Fibroblast of skin of left quadriceps (primary cell): ENCODE measurements at regions not wholly inside any gene's neighbourhood (a gene's known extent, or its start where the extent isn't known, plus 50 kb on each side); places are given as distances from the start of the nearest gene placed in this dataset.
"Not testable (repeated sequence)": the region's sequence is repeated elsewhere in the genome, so short reads cannot be mapped to it uniquely, and the experiment has no call there.

Experiments
- DNase-seq, 2 experiments: peaks; one replicate each; pipeline ENCODE4 v3.0.0-alpha.2; 2013; ENCODE audit warnings: low read depth in 2 of 2

DNA sequence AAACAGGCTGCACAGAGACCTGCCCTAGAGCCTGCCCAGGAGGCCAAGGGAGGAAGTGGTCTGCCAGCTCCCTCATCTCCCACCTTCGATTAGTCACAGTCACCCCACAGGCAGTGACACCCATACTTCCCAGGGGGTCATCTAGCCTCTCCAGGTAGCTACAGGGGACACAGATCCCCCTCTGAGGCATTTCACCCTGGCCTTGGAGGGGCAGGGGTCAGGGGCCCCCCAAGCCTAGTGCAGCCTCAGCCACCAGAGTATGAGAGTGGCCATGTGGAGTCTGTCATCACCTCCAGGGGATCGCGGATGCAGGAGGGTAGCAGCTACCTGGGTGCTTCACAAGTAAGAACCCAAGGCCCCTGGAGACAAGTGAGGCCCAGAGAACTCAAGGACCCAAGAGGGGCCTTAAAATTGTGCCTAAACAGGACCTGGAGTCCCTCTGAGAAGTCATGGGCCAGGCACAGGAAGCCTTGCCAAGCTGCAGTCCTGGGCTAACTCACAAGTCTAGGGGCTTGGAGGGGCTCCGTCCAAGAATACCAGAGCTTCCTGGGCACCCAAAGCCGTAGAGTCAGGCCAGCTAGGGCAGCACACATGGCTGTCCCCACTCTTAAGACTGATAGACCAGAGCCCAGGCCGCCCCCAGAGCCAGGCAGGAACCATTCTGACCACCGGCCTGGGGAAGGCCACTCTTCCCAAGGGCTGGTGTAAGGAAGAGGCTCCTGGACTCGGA is 354.3 kb upstream of the ID2 start:
- no peak for DNase-seq

- DNase-seq: no peak
Observed at GRCh38 chr2:8328217-8328616, 353.6 kb upstream of the ID2 start.

DNA sequence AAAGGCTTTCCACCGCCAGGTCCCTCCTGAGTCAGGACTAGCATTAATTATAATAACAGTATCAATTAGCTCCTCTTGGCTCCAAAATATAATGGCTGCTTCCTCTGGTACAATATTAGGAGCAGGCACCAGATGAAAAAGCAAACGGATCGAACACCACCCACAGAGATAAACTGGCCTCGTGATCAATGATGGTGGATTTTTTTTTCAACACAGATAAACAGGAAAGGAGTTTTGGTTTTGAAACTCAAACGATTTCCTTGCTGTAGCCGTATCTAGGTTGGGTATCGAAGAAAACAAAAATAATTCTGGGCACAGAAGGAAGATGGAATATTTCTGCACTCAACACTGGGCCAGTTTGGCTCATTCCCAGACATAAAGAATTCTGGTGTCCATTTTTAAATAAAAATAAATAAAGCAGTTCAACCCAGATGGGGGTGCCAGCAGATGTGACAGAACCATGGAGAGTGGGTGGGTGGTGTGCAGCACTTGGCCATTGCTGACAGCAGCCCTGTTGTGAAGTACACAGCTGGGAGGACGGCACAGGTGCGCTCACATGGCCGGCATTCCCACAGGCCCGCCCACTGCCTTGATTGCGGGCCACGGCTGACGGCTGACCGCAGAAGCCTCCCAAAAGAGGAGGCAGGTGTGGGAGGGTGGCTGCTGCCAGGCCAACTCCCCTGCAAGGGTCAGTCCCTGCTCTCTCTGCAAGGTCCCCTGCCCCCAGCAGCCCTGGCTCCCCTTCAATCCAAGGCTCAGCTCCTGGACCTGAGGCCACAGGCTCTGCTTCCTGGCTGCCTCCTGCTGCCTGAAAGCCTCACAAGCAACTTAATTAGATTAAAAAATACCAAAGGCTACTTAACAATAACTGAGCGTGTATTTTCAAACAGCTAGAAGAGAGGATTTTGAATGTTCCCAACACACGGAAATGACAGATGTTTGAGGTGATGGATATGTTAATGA is 351.9 kb upstream of the ID2 start:
- DNase-seq: no peak

- no peak for DNase-seq
Observed at GRCh38 chr2:8331068-8331467, 350.8 kb upstream of the ID2 start.

DNA sequence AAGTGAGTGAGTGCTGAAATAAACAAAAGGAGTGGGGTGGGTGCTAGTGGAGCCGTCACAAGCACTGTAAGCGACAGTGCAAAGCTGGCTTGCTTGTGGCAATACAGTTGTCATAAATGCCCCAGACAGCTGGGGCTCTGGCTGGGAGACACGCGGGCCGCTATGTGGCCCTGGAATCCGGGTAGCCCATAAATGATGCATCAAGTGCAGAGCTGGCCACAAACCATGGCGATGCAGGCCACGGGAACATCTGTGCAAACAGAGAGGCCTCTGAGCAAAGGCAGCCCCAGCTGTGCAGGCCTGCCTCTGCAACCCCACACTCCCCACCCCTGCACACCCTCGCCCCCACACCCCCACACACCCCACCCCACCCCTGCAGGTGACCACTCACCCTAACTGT is 349.2 kb upstream of the ID2 start:
- DNase-seq: no peak

- DNase-seq: no peak
Observed at GRCh38 chr2:8333177-8333831, 348.6 kb upstream of the ID2 start.

DNA sequence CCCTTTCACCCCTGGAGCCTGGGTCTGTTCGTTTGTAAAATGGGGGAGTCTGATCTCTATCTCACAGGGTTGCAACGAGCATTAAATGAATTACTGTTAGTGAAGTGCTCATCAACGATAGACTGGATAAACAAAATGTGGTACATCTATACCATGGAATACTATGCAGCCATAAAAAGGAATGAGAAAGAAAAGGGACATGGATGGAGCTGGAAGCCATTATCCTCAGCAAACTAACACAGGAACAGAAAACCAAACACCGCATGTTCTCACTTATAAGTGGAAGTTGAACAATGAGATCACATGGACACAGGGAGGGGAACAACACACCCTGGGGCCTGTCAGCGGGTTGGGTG is 348.0 kb upstream of the ID2 start:
- not testable (repeated sequence) for DNase-seq

DNA sequence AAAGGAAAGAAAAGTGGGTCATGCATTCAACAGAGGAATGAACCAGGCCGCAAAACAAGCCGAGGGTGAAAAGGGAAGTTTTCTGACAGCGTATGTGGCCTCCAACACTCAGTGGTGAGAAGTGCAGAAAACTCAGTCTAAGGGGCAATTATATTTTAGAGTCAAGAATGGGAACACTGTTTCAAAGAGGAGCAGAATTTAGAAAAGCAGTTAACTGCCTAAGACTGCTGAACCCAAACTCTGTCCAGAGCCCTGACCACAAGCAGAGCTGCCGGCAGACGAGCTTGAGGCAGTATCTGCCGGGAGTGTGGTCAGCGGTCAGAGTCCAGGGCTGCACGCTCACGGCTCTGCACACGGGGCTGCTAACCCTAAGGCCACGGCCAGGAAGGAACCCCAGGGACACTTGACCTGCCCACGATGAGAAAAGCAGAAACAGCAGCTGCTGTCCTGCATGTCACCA is 347.0 kb upstream of the ID2 start:
- DNase-seq: no peak

DNA sequence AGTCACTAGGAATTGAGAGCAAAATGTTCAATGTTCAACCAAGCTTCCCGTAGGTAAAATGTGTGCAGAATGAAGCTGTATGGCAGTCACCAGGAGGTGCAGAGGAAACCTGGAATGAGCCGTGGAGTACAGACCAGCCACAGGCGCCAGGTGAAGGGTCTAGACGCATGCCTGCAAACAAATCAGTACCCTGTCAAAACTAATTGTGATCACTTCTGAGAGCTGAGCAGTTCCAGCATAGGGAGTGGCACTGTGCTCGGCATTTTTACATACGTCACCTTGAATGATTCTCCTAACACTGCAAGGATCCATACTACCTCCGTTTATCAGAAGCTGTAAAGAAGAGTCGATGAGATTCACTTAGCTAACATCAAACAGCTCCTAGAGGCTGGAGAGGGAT is 346.1 kb upstream of the ID2 start:
- no peak for DNase-seq

GRCh38 chr2:8337321-8337720 is 344.5 kb upstream of the ID2 start:
- DNase-seq: no peak

GRCh38 chr2:8342407-8342806 is 339.4 kb upstream of the ID2 start:
- DNase-seq: no peak

DNA sequence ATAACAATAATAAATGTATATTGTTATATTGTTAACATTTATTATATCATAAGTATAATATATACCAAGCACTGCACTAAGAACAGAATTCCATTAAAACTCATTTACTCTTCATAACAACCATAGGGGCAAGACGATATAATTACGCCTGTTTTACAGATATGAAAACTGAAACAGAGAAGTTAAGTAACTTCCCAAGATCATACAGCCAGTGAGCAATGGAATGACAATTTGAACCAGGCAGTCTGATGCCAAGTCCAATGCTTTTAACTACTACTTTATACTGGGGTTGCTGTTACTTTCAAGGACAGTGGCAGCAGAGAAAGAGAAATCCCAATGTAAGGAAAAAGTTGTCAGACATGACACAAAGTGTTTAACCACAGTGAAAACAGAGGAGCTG is 338.8 kb upstream of the ID2 start:
- DNase-seq: no peak

GRCh38 chr2:8344144-8345097 is 337.4 kb upstream of the ID2 start:
- peak in 1 of 2 experiments; percentile 20 for DNase-seq

DNA sequence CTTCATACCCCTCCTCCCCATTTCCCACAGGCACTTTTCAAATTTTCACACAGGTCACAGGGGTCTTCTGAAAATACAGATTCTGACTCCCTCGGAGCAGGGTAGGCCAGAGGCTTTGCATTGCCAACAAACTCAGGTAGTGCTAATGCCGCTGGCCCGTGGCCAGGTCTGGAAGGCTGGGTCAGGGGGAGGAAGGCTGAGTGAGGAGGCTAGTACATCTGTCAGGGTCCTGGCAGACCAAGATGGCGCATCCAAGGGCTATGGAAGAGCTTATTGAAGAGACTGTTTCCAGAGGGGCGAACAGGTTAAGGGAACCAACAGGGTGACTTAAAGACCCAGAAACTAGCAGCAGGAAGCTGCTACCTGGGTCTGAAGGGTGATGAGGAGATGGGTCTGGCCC is 336.7 kb upstream of the ID2 start:
- DNase-seq: no peak

DNA sequence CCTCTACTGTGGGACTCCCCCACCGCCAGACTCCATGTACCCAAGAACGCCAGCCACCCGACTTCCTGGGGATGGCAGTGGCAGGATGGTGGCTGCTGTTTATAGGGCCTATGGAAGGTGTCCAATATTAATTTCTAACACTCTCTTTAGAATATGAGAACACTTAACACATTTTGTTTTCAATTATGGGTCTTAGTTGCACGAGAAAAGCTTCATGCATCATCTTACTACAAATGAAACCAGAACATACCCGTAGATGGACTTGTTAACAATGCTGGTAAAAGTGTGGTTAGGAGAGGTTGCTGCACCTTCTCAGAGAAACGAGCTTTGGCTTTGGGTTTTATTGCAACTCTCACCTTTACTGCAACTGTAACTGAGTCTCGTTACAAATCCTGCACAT is 335.6 kb upstream of the ID2 start:
- DNase-seq: no peak

DNA sequence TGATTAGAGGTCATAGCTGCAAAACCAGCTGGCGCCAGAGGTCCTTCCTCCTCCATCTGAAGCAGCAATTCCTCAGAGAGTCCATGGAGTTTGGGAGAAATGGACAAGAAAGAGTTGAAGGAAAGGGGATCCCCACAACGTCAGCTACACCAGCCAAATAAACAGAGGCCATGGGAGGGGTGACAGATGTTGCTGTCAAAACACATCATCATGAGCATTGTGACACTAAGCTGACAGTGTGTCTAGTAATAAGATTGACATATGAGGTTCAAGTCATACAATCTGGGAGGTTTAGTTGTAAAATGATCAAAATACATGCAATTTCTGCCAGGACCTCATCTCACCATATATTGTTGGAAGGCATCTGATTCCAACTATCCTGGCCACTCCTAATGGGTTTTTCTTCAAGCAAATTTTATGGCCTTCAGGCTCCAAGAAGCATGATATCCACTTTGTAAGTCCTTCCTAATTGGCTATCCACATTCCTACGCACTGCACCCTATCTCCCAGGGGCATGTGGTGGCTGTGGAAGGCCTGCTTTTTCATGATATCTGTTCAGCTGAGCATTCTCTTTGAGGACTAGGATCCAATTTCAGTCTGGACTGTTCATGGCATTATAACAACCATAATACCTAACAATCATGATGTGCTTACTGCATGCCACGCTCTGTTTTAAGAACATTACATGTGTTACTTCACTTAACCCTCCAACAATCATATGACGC is 335.0 kb upstream of the ID2 start:
- DNase-seq: no peak

DNA sequence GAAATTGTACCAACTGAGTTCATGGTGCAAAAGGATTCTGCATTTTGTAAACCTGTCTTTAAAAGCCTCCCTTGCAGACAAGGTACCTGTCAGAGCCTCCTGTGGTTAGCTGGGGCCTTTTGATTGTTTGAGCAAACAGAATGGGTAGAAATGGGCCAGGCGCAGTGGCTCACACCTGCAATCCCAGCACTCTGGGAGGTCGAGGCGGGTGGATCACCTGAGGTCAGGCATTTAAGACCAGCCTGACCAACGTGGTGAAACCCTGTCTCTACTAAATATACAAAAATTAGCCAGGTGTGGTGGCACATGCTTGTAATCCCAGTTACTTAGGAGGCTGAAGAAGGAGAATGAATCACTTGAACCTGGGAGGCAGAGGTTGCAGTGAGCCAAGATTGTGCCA is 332.9 kb upstream of the ID2 start:
- not testable (repeated sequence) for DNase-seq

GRCh38 chr2:8352296-8352695 is 329.6 kb upstream of the ID2 start:
- no peak for DNase-seq

DNA sequence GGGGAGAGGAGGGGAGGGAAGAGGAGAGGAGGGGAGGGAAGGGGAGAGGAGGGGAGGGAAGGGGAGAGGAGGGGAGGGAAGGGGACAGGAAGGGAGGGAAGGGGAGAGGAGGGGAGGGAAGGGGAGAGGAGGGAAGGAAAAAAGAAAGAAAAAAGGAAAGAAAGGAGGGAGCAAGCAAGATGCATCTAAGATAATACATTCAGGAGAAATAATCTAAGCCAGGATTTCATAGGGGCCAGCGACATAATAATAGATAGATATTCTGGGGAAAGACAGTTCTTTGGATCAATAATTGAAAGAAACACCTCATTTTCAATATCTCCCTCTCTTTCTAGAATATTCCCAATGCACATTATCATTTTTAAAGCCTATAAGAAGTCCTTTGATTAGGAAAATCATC is 328.9 kb upstream of the ID2 start:
- no peak for DNase-seq

- DNase-seq: peak; percentile 12 to 32
Observed at GRCh38 chr2:8355102-8355859, 326.6 kb upstream of the ID2 start.
